ENCODE measurements at regions not wholly inside any gene's neighbourhood (a gene's known extent, or its start where the extent isn't known, plus 50 kb on each side); places are given as distances from the start of the nearest gene placed in this dataset.

DNA sequence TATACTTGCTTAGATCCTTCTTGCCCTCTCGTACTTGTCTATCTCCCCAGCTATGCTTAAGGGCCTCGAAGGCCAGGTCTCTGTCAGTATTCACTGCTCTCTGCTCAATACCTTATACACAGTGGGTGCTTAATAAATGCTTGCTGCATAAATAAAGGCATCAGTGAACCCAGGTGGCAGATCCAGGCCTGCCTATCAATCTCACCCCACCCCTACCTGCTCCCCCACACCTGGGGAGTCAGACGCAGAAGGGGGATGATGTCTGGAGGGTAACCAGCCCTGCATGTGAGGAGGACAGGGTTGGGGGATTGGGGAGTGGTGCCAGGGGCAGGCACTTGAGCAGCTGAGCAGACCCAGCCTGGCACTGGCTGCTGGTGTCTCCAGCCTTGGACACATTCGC lies 430.6 kb downstream of the MN1 start:
- Histone ChIP-seq H3K9me3 (no peaks in the 10 kb centered on the region), H3K4me1 (no peaks in the 10 kb centered on the region), H3K27ac (no peak overlapping the region), H3K36me3 (no peaks in the 10 kb centered on the region), H3K27me3 (peaks cover 0 to 8% of the 10 kb centered on the region in 2 donors), H3K4me3 (no peak overlapping the region)
- DNase-seq, result no peak
- TF ChIP-seq, protein P1, sequence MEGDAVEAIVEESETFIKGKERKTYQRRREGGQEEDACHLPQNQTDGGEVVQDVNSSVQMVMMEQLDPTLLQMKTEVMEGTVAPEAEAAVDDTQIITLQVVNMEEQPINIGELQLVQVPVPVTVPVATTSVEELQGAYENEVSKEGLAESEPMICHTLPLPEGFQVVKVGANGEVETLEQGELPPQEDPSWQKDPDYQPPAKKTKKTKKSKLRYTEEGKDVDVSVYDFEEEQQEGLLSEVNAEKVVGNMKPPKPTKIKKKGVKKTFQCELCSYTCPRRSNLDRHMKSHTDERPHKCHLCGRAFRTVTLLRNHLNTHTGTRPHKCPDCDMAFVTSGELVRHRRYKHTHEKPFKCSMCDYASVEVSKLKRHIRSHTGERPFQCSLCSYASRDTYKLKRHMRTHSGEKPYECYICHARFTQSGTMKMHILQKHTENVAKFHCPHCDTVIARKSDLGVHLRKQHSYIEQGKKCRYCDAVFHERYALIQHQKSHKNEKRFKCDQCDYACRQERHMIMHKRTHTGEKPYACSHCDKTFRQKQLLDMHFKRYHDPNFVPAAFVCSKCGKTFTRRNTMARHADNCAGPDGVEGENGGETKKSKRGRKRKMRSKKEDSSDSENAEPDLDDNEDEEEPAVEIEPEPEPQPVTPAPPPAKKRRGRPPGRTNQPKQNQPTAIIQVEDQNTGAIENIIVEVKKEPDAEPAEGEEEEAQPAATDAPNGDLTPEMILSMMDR (IDR thresholded peaks at IDR 0.05), result no peak
- intact Hi-C loops (cut with DNase I; ENCODE audit: low total_unique reads), result no loop called here

DNA sequence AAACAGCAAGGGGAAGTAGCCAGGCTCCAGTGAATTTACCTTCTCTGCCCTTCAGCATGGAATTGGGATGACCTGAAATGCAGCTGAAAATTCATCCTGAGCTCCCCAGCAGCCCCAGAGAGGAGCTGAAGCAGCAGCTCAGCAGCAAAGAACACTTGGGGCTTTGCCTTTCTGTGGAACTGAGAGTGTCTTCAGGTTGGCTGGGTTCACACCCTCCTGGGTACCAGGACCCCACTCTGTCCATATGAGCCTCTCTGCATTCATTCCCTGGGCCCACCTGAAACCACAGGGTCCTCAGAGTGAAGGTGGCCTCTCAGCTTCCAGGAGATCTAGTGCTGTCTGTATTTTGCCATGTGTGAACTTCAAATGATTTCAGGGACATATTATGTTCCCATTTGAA lies 429.2 kb downstream of the MN1 start:
- no peaks in the 10 kb centered on the region for H3K4me1 ChIP-seq
- TF ChIP-seq, protein P1 (IDR thresholded peaks at IDR 0.05), result no peak
- intact Hi-C loops (cut with DNase I; ENCODE audit: low total_unique reads), result no loop called here
- no peak overlapping the region for H3K4me3 ChIP-seq
- no peak overlapping the region for H3K27ac ChIP-seq
- H3K27me3 ChIP-seq, result peaks cover 0 to 8% of the 10 kb centered on the region in 2 donors
- no peaks in the 10 kb centered on the region for H3K36me3 ChIP-seq
- H3K9me3 ChIP-seq, result no peaks in the 10 kb centered on the region
- DNase-seq, result no peak

DNA sequence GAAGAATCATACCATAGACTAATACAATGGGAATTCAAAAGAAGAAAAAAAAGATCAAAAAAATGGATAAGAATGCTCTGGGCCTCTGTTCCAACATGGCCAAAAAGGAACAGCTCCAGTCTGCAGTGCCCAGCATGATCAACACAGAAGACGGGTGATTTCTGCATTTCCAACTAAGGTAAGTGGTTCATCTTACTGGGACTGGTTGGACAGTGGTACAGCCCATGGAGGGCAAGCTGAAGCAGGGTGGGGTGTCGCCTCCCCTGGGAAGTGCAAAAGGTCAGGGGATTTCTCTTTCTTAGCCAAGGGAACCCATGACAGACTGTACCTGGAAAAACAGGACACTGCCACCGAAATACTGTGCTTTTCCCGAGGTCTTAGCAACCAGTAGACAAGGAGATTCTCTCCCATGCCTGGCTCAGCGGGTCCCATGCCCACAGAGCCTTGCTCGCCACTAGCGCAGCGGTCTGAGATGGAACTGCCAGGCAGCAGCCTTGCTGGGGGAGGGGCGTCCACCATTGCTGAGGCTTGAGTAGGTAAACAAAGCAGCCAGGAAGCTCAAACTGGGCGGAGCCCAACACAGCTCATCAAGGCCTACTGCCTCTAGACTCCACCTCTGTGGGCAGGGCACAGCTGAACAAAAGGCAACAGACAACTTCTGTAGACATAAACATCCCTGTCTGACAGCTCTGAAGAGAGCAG lies 428.4 kb downstream of the MN1 start:
- intact Hi-C loops (cut with DNase I; ENCODE audit: low total_unique reads), result no loop called here
- Histone ChIP-seq H3K27ac (no peak overlapping the region), H3K4me1 (peaks cover 0 to 4% (median 0%) of the 10 kb centered on the region in 4 donors), H3K36me3 (no peaks in the 10 kb centered on the region), H3K9me3 (no peaks in the 10 kb centered on the region), H3K4me3 (no peak overlapping the region), H3K27me3 (peaks cover 0 to 8% of the 10 kb centered on the region in 2 donors)
- no peak for DNase-seq
- TF ChIP-seq, protein P1 (IDR thresholded peaks at IDR 0.05), result no peak

DNA sequence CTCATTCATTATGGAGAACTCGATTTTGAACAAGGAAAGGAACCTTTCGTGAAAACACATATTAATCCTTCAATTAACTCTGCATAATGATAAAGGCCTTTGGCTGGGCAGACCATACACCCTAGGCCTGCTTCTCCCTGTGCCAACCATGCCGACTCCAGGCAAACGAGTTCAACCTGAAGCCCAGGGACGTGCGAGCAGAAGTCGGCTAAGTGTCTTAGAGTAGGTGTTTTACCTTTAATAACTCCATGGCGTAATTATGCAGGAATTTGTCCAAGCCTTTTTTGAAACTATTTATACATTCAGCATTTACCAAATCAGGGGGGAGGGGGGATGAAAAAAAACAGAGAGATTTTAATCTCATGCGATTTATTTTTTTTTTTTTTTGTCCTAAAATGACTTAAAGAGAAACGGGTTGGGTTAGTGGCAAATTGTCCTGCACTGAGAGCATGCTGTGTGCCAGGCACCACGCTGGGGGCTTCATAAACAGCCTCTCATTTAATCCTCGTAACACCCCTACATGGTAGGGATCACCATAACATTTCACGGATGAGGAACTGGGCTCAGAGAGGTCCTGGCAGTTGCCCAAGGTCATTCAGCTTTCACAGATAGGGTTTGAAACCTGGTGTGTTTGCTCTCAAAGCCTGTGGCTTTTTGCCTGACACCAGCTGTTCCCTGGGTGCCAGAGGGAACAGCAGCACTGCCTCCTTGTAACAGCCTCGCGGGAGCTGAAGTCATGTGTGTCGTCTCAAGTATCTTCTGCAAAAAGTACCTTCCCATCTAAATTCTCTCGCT lies 423.9 kb downstream of the MN1 start:
- peaks cover 0 to 10% of the 10 kb centered on the region in 2 donors for H3K27me3 ChIP-seq
- peaks cover 0 to 4% (median 0%) of the 10 kb centered on the region in 4 donors for H3K4me1 ChIP-seq
- DNase-seq, result no peak
- no peaks in the 10 kb centered on the region for H3K36me3 ChIP-seq
- H3K27ac ChIP-seq, result no peak overlapping the region
- intact Hi-C loops (cut with DNase I; ENCODE audit: low total_unique reads), result no loop called here
- H3K4me3 ChIP-seq, result no peak overlapping the region
- TF ChIP-seq, protein P1 (IDR thresholded peaks at IDR 0.05), result no peak
- H3K9me3 ChIP-seq, result no peaks in the 10 kb centered on the region

DNA sequence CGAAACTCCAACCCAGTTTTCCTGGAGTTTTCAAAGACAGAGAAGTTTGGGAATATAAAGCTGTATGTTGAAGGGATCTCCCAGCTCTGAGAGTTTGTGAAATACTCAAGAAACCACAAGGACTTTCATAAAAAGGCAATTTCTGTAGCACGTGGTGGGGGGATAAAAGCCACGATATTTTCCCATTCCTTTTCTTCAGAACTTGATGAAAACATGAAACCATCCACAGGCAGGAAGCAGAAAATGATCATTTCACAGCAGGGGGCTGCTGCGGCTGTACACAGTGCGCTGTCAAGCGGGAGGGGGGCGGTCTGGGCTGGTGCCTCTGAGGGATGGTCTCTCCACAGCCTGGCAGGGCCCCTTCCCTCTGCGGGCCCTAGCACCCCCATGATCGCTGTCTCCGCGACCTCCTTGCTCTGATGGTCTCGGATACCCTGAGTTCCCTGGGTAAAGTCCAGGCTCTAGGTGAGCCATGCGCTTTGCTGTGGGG lies 423.2 kb downstream of the MN1 start:
- TF ChIP-seq, protein P1 (IDR thresholded peaks at IDR 0.05), result no peak
- Histone ChIP-seq H3K4me3 (no peak overlapping the region), H3K9me3 (no peaks in the 10 kb centered on the region), H3K4me1 (peaks cover 0 to 4% (median 0%) of the 10 kb centered on the region in 4 donors), H3K27ac (no peak overlapping the region), H3K27me3 (peaks cover 0 to 10% of the 10 kb centered on the region in 2 donors), H3K36me3 (no peaks in the 10 kb centered on the region)
- DNase-seq, result no peak
- intact Hi-C loops (cut with DNase I; ENCODE audit: low total_unique reads), result no loop called here

All from tibial artery (tissue), 4 donors.